DOHH2 (cell line): ENCODE measurements at regions not wholly inside any gene's neighbourhood (a gene's known extent, or its start where the extent isn't known, plus 50 kb on each side); places are given as distances from the start of the nearest gene placed in this dataset.

Experiments used
- H3F3A ChIP-seq: fragments of 200-600 bp; sonication (generic), shearing (Covaris generic); 2 replicates; pipeline ENCODE4 v1.6.0; 2016; ENCODE audit warnings: antibody characterized with exemption, mild to moderate bottlenecking; ENCODE audit not compliant: control insufficient read depth, insufficient read depth
- H3K27ac ChIP-seq: fragments of 200-600 bp; sonication (generic); 2 replicates; pipeline ENCODE4 v1.5.1; 2014; ENCODE audit warnings: low read depth, mild to moderate bottlenecking, low read length, moderate library complexity
- H3K27me3 ChIP-seq: fragments of 200-600 bp; sonication (generic); 2 replicates; pipeline ENCODE4 v1.6.1; 2014; ENCODE audit warnings: mild to moderate bottlenecking, low read length, mixed read lengths; ENCODE audit not compliant: control insufficient read depth
- H3K36me3 ChIP-seq: fragments of 200-600 bp; sonication (generic); 2 replicates; pipeline ENCODE4 v1.6.1; 2014; ENCODE audit warnings: mild to moderate bottlenecking, low read length, moderate library complexity, mixed read lengths; ENCODE audit not compliant: control insufficient read depth
- H3K4me1 ChIP-seq: fragments of 200-600 bp; sonication (generic); 2 replicates; pipeline ENCODE4 v1.6.1; 2014; ENCODE audit warnings: mild to moderate bottlenecking, low read length, mixed read lengths; ENCODE audit not compliant: control insufficient read depth
- H3K4me2 ChIP-seq: fragments of 200-600 bp; sonication (generic); 2 replicates; pipeline ENCODE4 v1.6.0; 2014; ENCODE audit warnings: mild to moderate bottlenecking, low read length, moderate library complexity
- H3K4me3 ChIP-seq: fragments of 200-600 bp; sonication (generic); 2 replicates; pipeline ENCODE4 v1.5.1; 2014; ENCODE audit warnings: mild to moderate bottlenecking, low read length, mixed read lengths
- H3K79me2 ChIP-seq: fragments of 200-600 bp; sonication (generic); 2 replicates; pipeline ENCODE4 v1.6.1; 2014; ENCODE audit warnings: mild to moderate bottlenecking, low read length, mixed read lengths; ENCODE audit not compliant: control insufficient read depth
- H3K9me2 ChIP-seq: fragments of 200-600 bp; sonication (generic); replicated peaks from 2 replicates; pipeline ENCODE4 v1.6.1; 2014; ENCODE audit warnings: mild to moderate bottlenecking, low read length, mixed read lengths; ENCODE audit not compliant: control insufficient read depth
- H3K9me3 ChIP-seq: fragments of 200-600 bp; sonication (generic); 2 replicates; pipeline ENCODE4 v1.6.1; 2014; ENCODE audit warnings: antibody characterized with exemption, low read length, mixed read lengths; ENCODE audit not compliant: control insufficient read depth, insufficient read depth
- H4K20me1 ChIP-seq: fragments of 200-600 bp; sonication (generic); 2 replicates; pipeline ENCODE4 v1.6.0; 2014; ENCODE audit warnings: low read depth, mild to moderate bottlenecking, antibody characterized with exemption, low read length, moderate library complexity; ENCODE audit not compliant: control insufficient read depth, insufficient read depth
- EZH2phosphoT487 ChIP-seq: fragments of 200-600 bp; sonication (generic); IDR thresholded peaks from 2 replicates; pipeline ENCODE4 v1.6.1; 2017; ENCODE audit warnings: borderline replicate concordance, mild to moderate bottlenecking, antibody characterized with exemption, low read length, moderate library complexity, mixed read lengths
- TF ChIP-seq, protein P1 (sequence below): fragments of 200-600 bp; sonication (generic); IDR thresholded peaks from one replicate; pipeline ENCODE4 v1.5.1; 2014; ENCODE audit warnings: antibody characterized with exemption, mild to moderate bottlenecking, low read depth, low read length; ENCODE audit not compliant: poor library complexity, severe bottlenecking

DNA sequence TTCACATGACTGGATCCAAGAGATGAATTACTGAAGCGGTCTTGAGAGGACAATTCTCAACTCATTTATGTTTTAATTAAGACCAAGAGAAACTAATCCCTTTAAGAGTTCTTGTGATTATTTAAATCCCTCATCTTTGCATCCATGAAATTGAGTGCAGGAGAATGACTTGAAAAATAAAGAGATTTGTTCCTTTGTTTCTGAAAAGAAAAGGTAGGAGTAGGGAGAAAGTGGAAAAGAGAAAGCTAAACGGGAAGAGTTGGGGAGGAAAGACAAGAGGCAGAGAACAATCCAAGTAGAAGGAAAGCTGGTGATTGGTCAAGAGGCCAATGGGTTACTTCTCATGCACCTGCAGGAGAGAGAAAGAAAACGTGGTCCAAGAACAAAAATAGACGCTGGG is 75.2 kb upstream of the SOX4 start:
- Histone ChIP-seq H3K27ac (no peak overlapping the region), H4K20me1 (no peaks in the 10 kb centered on the region), H3K4me1 (no peaks in the 10 kb centered on the region), H3K79me2 (no peaks in the 10 kb centered on the region), H3K27me3 (no peaks in the 10 kb centered on the region), H3F3A (no peaks in the 10 kb centered on the region), H3K9me3 (no peaks in the 10 kb centered on the region), H3K4me3 (no peak overlapping the region), H3K9me2 (no peaks in the 10 kb centered on the region), H3K36me3 (no peaks in the 10 kb centered on the region), H3K4me2 (no peak overlapping the region)
- TF ChIP-seq, protein P1, sequence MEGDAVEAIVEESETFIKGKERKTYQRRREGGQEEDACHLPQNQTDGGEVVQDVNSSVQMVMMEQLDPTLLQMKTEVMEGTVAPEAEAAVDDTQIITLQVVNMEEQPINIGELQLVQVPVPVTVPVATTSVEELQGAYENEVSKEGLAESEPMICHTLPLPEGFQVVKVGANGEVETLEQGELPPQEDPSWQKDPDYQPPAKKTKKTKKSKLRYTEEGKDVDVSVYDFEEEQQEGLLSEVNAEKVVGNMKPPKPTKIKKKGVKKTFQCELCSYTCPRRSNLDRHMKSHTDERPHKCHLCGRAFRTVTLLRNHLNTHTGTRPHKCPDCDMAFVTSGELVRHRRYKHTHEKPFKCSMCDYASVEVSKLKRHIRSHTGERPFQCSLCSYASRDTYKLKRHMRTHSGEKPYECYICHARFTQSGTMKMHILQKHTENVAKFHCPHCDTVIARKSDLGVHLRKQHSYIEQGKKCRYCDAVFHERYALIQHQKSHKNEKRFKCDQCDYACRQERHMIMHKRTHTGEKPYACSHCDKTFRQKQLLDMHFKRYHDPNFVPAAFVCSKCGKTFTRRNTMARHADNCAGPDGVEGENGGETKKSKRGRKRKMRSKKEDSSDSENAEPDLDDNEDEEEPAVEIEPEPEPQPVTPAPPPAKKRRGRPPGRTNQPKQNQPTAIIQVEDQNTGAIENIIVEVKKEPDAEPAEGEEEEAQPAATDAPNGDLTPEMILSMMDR, result no peak
- TF ChIP-seq EZH2phosphoT487, result no peak

DNA sequence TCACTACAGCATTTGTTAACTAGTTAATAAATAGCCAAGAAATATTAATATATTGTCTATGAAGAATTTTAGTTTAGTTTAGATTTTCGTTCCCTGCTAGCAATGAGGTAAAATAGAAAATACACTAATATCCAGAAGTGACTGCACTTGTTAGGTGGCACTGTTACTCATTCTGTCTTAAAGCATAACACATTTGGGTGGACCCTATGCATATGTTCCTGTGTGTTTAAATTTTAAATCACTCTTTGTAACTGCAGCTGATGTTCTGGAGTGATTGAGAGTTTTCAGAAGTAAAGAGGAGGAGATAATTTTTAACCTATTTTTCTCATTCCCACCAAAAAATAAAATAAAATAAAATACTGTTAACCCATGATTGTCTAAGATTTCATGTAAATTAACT is 73.9 kb upstream of the SOX4 start:
- Histone ChIP-seq H3F3A (no peaks in the 10 kb centered on the region), H3K27ac (no peak overlapping the region), H3K4me1 (no peaks in the 10 kb centered on the region), H3K4me3 (no peak overlapping the region), H3K9me3 (no peaks in the 10 kb centered on the region), H3K36me3 (no peaks in the 10 kb centered on the region), H3K9me2 (no peaks in the 10 kb centered on the region), H3K79me2 (no peaks in the 10 kb centered on the region), H4K20me1 (no peaks in the 10 kb centered on the region), H3K4me2 (no peak overlapping the region), H3K27me3 (no peaks in the 10 kb centered on the region)
- TF ChIP-seq EZH2phosphoT487, result no peak
- TF ChIP-seq, protein P1, result no peak

DNA sequence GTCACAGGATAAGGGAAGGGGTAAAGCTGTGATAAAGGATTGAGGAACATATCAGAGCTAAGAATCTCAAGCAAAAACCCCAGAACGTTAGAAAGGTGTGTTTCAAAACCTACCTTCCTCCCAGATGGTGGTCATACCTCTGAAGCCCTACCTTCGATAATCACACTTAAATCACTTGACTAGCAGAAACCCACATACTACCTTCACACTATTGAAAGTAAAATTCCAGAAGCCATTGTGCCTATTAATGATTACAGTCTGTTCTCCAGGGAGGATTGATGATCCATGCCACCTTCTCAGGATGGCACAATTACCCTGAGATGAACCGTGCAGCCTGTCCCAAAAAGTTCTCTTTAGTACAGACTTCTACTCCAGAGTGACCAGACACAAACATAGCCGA is 72.3 kb upstream of the SOX4 start:
- Histone ChIP-seq H3K9me3 (no peaks in the 10 kb centered on the region), H3K4me2 (no peak overlapping the region), H3K27ac (no peak overlapping the region), H3K4me1 (no peaks in the 10 kb centered on the region), H3K4me3 (no peak overlapping the region), H3K36me3 (no peaks in the 10 kb centered on the region), H3K79me2 (no peaks in the 10 kb centered on the region), H3K9me2 (no peaks in the 10 kb centered on the region), H3F3A (no peaks in the 10 kb centered on the region), H3K27me3 (no peaks in the 10 kb centered on the region), H4K20me1 (no peaks in the 10 kb centered on the region)
- no peak for TF ChIP-seq EZH2phosphoT487
- TF ChIP-seq, protein P1, result no peak

DNA sequence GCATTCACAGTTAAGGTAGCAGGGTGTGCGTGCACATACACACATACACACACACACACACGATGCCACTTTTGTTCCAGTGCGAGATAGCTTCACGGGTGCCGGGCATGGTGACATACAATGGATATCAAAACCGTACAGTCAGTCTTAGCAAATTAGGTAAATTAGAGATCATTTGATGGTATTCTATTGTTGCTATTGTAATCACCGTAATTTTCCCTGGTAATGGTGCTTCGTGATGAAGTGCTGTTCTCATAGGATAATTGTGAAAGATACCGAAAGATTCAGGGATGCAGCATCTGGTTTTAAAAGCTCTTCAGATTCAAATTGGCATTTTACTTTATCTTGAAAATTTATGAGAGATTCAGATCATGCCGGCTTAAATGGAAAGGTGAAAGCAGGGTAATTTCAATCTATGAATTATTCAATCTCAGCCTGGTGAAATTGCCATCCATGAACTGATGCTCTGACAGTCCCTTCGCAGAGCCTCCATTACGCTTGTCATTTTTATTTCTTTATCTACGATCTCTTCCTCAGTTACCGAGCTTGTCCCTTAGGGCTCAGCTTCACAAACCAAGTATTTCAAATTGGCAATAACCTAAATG is 71.3 kb upstream of the SOX4 start:
- Histone ChIP-seq H3K36me3 (no peaks in the 10 kb centered on the region), H3K9me2 (no peaks in the 10 kb centered on the region), H3F3A (no peaks in the 10 kb centered on the region), H3K4me2 (no peak overlapping the region), H3K79me2 (no peaks in the 10 kb centered on the region), H3K9me3 (no peaks in the 10 kb centered on the region), H3K27ac (no peak overlapping the region), H3K4me3 (no peak overlapping the region), H4K20me1 (no peaks in the 10 kb centered on the region), H3K27me3 (no peaks in the 10 kb centered on the region), H3K4me1 (no peaks in the 10 kb centered on the region)
- TF ChIP-seq EZH2phosphoT487, result no peak
- TF ChIP-seq, protein P1, result no peak
